HFF-Myc (cell line): ENCODE measurements at regions not wholly inside any gene's neighbourhood (a gene's known extent, or its start where the extent isn't known, plus 50 kb on each side); places are given as distances from the start of the nearest gene placed in this dataset.
A peak's percentile ranks its signal among the peaks of the same experiment; 100 is the strongest.

ENCODE experiments used
- DNase-seq: peaks from one replicate; pipeline ENCODE4 v3.0.0-alpha.2; 2011; ENCODE audit warnings: low read depth; ENCODE audit errors: extremely low read depth
- H3K4me3 ChIP-seq: replicated peaks from 2 replicates; pipeline ENCODE4 v1.5.1; 2011; ENCODE audit warnings: low read depth, mild to moderate bottlenecking, control low read depth, low read length
- TF ChIP-seq, protein P1 (sequence below): IDR thresholded peaks from 2 replicates; pipeline ENCODE4 v1.5.1; 2012; ENCODE audit warnings: mild to moderate bottlenecking, low read depth, low read length, control low read depth; ENCODE audit errors: missing control alignments

DNA sequence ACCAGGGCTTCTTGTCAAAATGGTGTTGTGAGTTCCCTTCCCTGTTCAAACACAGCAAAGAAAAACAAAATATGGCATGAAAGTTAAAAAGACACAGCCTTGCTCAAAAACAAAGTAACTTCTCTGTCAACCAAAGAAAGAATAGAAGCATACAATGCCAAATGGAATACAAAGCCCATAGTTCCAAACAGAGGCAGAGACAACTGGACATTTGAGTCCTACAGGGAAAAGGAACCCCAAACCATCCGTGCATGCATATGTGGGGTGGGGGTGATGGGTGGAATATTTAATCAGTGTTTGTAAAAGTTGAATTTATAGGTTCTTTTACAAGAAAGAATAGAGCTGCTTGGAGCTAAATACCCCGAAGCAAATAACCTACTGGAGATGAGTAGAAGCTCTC is 218.7 kb downstream of the FAM76B start:
- no peak for DNase-seq
- H3K4me3 ChIP-seq: no peak overlapping the region
- TF ChIP-seq, protein P1, sequence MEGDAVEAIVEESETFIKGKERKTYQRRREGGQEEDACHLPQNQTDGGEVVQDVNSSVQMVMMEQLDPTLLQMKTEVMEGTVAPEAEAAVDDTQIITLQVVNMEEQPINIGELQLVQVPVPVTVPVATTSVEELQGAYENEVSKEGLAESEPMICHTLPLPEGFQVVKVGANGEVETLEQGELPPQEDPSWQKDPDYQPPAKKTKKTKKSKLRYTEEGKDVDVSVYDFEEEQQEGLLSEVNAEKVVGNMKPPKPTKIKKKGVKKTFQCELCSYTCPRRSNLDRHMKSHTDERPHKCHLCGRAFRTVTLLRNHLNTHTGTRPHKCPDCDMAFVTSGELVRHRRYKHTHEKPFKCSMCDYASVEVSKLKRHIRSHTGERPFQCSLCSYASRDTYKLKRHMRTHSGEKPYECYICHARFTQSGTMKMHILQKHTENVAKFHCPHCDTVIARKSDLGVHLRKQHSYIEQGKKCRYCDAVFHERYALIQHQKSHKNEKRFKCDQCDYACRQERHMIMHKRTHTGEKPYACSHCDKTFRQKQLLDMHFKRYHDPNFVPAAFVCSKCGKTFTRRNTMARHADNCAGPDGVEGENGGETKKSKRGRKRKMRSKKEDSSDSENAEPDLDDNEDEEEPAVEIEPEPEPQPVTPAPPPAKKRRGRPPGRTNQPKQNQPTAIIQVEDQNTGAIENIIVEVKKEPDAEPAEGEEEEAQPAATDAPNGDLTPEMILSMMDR: no peak

DNA sequence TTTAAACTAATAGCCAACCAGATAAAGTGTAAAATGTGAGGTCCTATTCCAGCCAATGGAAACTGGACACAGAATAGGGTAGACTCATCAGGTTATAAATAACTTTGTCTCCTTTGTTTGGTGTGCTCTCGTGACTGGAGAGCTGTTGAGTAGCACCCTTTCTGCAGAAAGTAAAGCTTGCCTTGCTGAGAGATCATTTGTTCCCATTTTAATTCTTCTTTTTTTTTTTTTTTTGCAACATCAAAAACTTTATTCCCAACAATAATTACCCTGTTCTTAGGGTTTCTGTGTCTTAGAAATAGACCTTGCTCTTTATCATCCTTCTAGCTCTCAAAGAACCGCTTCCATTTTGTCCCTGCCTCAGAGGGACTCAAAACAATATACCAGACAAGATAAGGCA is 220.4 kb downstream of the FAM76B start:
- H3K4me3 ChIP-seq: no peak overlapping the region
- DNase-seq: no peak
- TF ChIP-seq, protein P1: no peak

DNA sequence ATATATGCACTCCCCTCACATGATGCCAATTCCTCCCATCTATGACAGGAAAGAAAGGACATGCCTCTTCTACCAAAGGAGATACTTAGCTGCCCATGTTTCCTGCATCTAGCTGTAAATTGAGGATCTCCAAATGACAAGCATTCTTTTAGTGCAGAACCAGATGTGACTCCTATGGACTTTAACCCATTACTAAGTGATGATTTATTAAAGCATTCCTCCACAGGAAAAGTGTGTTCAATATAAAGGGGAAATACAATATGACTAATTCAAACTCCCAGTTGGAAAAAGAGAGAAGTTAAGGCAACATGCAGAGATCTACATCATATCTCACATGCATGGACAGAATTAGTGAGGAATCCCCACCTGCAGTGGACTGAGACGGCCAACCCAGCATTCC is 221.3 kb downstream of the FAM76B start:
- DNase-seq: peak; percentile 51
- H3K4me3 ChIP-seq: no peak overlapping the region
- TF ChIP-seq, protein P1: no peak

DNA sequence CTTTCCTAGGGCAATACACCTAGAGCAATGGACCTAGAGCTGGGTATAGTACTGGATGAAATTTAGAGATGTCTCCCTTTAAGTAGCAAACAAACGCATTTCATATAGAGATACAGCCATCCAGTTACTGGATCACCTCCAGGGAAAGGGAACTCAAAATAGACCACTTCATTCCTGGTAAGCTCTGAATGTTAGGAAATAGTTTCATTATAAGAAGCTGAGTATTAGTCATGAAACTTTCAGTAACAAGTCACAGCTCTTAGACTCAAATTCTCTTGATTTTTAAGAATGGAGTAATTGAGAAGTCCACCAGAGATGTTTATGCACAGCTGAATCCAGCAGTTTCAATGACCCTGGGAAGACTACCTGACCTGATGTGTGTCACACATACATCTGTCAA is 221.9 kb downstream of the FAM76B start:
- no peak overlapping the region for H3K4me3 ChIP-seq
- DNase-seq: no peak
- TF ChIP-seq, protein P1: no peak

DNA sequence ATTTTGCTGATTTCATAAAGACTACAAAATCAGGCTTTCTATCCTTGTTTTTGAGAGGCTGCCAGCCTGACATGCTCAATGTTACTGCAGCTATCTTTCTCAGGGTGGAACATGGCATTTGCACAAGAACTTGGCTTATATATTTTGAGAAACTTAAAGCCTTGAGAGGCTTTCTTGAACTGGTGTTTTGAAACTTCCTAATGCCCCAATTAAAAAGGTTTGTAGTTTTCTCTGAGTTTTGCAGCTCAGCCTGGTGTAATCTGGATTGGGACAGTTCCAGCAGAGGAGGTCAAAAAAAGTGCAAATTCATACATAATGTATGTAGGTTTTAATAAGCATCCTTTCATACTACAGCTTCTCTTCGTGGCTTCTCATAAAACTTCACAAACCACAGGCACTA is 223.4 kb downstream of the FAM76B start:
- H3K4me3 ChIP-seq: no peak overlapping the region
- TF ChIP-seq, protein P1: no peak
- DNase-seq: no peak

DNA sequence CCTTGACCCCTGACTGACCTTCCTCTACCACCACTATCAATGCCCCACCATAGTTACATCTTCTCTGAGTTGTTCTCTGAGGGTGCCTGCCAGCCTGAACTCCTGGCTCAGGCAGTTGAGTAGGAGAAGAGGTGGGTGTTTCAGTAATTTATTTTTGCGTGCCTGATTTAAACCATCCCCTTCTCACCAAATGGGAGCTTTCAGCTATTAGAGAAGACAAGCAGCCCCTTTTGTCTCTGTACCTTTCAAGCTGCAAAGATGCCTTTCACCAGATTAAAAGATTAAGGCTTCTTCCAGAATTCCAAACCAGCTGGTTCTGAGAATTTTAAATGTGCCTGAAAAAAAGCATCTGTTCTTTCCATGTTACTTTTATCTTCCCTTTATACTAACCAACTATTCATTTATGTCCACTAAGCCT is 223.8 kb downstream of the FAM76B start:
- TF ChIP-seq, protein P1: no peak
- no peak for DNase-seq
- no peak overlapping the region for H3K4me3 ChIP-seq

DNA sequence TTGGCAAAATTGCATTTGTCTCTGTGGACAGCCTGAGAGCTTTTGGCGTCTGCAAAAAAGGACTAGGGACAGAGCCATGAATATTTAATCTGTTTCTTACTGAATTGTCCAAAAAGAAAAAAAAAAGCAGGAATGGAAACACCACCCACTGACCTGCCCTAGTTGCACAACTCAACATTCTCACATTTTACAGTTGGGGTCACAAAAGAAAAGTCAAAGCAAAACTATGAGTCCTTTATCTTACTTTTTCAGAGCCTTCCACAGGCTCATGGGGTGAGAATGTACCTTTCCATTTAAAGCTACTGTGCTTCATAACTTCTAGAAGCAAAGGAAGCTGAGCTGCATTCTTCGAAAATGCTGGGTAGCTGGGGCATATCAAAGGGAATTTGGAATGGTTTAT is 225.7 kb downstream of the FAM76B start:
- no peak for DNase-seq
- TF ChIP-seq, protein P1: no peak

More for the DNA sequence above, 225.7 kb downstream of the FAM76B start:
- H3K4me3 ChIP-seq: no peak overlapping the region
